H1 (cell line): ENCODE measurements at regions not wholly inside any gene's neighbourhood (a gene's known extent, or its start where the extent isn't known, plus 50 kb on each side); places are given as distances from the start of the nearest gene placed in this dataset.

Source experiments
- CBX5 ChIP-seq: fragments of 300-800, 300-1000 bp; sonication (generic); IDR thresholded peaks from 2 replicates; pipeline ENCODE4 v1.7.1; 2016; ENCODE audit warnings: antibody characterized with exemption, low read length, low read depth

DNA sequence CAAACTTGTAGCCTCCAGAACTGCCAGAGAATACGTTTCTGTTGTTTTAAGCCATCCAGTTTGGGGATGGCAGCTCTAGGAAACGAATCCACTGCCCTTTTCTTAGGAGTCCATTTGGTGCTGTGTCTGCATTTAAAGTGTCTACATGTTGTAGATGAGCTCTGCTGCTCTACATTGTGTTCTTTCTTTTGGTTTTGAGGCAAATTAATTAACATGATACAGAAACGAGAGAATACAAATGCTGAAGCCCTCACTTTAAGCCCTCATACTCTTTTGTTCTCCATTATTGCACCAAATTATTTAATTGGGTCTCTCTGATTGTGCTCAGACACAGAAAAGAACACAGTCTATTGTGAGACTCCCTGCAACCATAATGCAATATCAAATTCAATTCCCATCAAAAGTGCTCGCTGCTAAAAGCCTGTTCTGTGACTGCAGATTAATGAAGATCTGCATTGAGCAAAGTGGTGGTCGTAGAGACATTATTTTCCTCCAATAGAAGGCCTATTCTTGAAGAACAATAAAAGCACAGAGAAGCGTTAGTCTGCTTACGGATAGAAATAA is 166.3 kb upstream of the SOX21 start (continued):
- TF ChIP-seq CBX5: no peak
- TF ChIP-seq, all 59 proteins: peak for 0
